PC-3 (cell line): ENCODE measurements at regions not wholly inside any gene's neighbourhood (a gene's known extent, or its start where the extent isn't known, plus 50 kb on each side); places are given as distances from the start of the nearest gene placed in this dataset.
A peak's percentile ranks its signal among the peaks of the same experiment; 100 is the strongest.

Experiments
- ATAC-seq: fragments of 200-7000 bp; cut with Tn5 transposase; 2 replicates; pipeline ENCODE4 v1.9.1; 2020; ENCODE audit warnings: mild to moderate bottlenecking, moderate library complexity
- BruUV-seq: library from RNA; stranded (reverse); fragments of 400-500 nt; replicated peaks from 2 replicates; lab custom pipeline; 2021; lab: Mats Ljungman, UMichigan
- CTCF ChIA-PET: fragments of 300-600 bp; sonication (Branson Sonifier 250); formaldehyde crosslinking; loops from one replicate; lab custom pipeline; 2022; ENCODE audit warnings: antibody characterized with exemption; lab: Charles Lee
- POLR2A ChIA-PET: fragments of 300-600 bp; sonication (Branson Sonifier 250); formaldehyde crosslinking; loops from one replicate; lab custom pipeline; 2022; ENCODE audit warnings: antibody characterized with exemption; ENCODE audit not compliant: unreplicated experiment; lab: Charles Lee
- DNase-seq: peaks from one replicate; pipeline ENCODE4 v3.0.0-alpha.2; 2015
- H2AFZ ChIP-seq: fragments of 300-600 bp; sonication (generic); 2 replicates; pipeline ENCODE4 v1.6.0; 2016; ENCODE audit warnings: antibody characterized with exemption, low read length
- H3F3A ChIP-seq: fragments of 300-600 bp; sonication (generic); one replicate; pipeline ENCODE4 v1.6.0; 2017; ENCODE audit warnings: antibody characterized with exemption, low read length, control low read depth, mild to moderate bottlenecking; ENCODE audit not compliant: unreplicated experiment
- H3K27ac ChIP-seq: fragments of 300-600 bp; sonication (generic); 2 replicates; pipeline ENCODE4 v1.5.1; 2016; ENCODE audit warnings: mild to moderate bottlenecking, low read length
- H3K27me3 ChIP-seq: fragments of 300-600 bp; sonication (generic); 2 replicates; pipeline ENCODE4 v1.6.1; 2016; ENCODE audit warnings: low read length, mixed read lengths
- H3K36me3 ChIP-seq: fragments of 300-600 bp; sonication (generic); 2 replicates; pipeline ENCODE4 v1.6.1; 2016; ENCODE audit warnings: low read depth, mixed run types, low read length, mixed read lengths
- H3K4me1 ChIP-seq: fragments of 300-600 bp; sonication (generic); 2 replicates; pipeline ENCODE4 v1.5.1; 2016; ENCODE audit warnings: low read length; ENCODE audit not compliant: insufficient read depth
- H3K4me2 ChIP-seq: fragments of 300-600 bp; sonication (generic); 2 replicates; pipeline ENCODE4 v1.6.0; 2016; ENCODE audit warnings: low read length
- H3K4me3 ChIP-seq: fragments of 300-600 bp; sonication (generic); 2 replicates; pipeline ENCODE4 v1.5.1; 2016; ENCODE audit warnings: mild to moderate bottlenecking, low read length, mixed read lengths
- H3K79me2 ChIP-seq: fragments of 300-600 bp; sonication (generic); 2 replicates; pipeline ENCODE4 v1.6.1; 2017; ENCODE audit warnings: low read length, mixed read lengths
- H3K9ac ChIP-seq: fragments of 300-600 bp; sonication (generic); 2 replicates; pipeline ENCODE4 v1.6.0; 2016; ENCODE audit warnings: mild to moderate bottlenecking, low read length
- H3K9me2 ChIP-seq: fragments of 300-600 bp; sonication (generic); replicated peaks from 2 replicates; pipeline ENCODE4 v1.6.1; 2016; ENCODE audit warnings: mixed run types, low read length, mixed read lengths
- H3K9me3 ChIP-seq: fragments of 300-600 bp; sonication (generic); 2 replicates; pipeline ENCODE4 v1.6.1; 2016; ENCODE audit warnings: low read length, mixed read lengths
- H4K20me1 ChIP-seq: fragments of 300-600 bp; sonication (generic); 2 replicates; pipeline ENCODE4 v1.6.1; 2016; ENCODE audit warnings: low read length, mixed read lengths
- EZH2 ChIP-seq: fragments of 300-600 bp; sonication (generic); IDR thresholded peaks from one replicate; pipeline ENCODE4 v1.6.1; 2017; ENCODE audit warnings: antibody characterized with exemption, mild to moderate bottlenecking, low read length; ENCODE audit not compliant: unreplicated experiment
- EZH2phosphoT487 ChIP-seq: fragments of 300-600 bp; sonication (generic); IDR thresholded peaks from 2 replicates; pipeline ENCODE4 v1.6.1; 2018; ENCODE audit warnings: mild to moderate bottlenecking, antibody characterized with exemption, low read length, borderline replicate concordance
- intact Hi-C: fragments of 100-400 bp; cut with micrococcal nuclease; formaldehyde crosslinking; loops from 2 replicates; pipeline ENCODE4 v1.9.0; 2023
- TF ChIP-seq, protein P1 (sequence below): fragments of 300-600 bp; sonication (generic); conservative IDR thresholded peaks from 2 replicates; pipeline ENCODE4 v1.5.1; 2017; ENCODE audit warnings: antibody characterized with exemption, low read depth, mild to moderate bottlenecking, low read length

DNA sequence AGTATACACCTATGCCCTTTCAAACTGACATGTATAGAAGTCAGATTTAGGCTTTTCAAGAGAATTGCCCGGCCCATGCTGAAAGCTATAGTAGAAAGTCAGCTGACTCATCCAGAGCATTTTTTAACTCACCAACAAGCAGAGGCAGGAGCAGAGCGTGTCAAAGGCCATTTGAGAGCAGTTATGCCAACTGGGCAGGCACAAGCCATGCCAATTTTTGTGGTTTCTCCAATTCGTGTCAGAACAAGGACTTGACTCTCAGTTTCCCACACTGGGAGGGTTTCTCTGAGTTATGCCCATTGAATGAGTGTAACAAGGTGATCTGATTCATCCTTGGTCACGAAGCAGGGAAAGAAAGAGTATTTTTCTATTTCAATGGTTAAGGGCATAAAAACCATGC lies 403.3 kb upstream of the THBS1 start:
- Histone ChIP-seq H2AFZ (no peak overlapping the region), H3K79me2 (no peaks in the 10 kb centered on the region), H4K20me1 (no peaks in the 10 kb centered on the region), H3F3A (no peaks in the 10 kb centered on the region), H3K9ac (peak overlapping the region; percentile 59), H3K4me3 (no peak overlapping the region), H3K36me3 (no peaks in the 10 kb centered on the region), H3K27ac (peak overlapping the region; percentile 92), H3K4me2 (peak overlapping the region; percentile 10; the same call in 1 of the 2 replicates), H3K9me3 (no peaks in the 10 kb centered on the region), H3K4me1 (peaks cover 53% of the 10 kb centered on the region), H3K27me3 (no peaks in the 10 kb centered on the region), H3K9me2 (no peaks in the 10 kb centered on the region)
- no TSS peak for BruUV-seq
- peak; percentile 86 for DNase-seq
- ATAC-seq, result no peak
- CTCF ChIA-PET, result no interaction called here
- POLR2A ChIA-PET, result no interaction called here
- intact Hi-C loops, result no loop called here
- TF ChIP-seq, protein P1, sequence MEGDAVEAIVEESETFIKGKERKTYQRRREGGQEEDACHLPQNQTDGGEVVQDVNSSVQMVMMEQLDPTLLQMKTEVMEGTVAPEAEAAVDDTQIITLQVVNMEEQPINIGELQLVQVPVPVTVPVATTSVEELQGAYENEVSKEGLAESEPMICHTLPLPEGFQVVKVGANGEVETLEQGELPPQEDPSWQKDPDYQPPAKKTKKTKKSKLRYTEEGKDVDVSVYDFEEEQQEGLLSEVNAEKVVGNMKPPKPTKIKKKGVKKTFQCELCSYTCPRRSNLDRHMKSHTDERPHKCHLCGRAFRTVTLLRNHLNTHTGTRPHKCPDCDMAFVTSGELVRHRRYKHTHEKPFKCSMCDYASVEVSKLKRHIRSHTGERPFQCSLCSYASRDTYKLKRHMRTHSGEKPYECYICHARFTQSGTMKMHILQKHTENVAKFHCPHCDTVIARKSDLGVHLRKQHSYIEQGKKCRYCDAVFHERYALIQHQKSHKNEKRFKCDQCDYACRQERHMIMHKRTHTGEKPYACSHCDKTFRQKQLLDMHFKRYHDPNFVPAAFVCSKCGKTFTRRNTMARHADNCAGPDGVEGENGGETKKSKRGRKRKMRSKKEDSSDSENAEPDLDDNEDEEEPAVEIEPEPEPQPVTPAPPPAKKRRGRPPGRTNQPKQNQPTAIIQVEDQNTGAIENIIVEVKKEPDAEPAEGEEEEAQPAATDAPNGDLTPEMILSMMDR, result no peak
- TF ChIP-seq EZH2phosphoT487 (no peak), EZH2 (no peak)

DNA sequence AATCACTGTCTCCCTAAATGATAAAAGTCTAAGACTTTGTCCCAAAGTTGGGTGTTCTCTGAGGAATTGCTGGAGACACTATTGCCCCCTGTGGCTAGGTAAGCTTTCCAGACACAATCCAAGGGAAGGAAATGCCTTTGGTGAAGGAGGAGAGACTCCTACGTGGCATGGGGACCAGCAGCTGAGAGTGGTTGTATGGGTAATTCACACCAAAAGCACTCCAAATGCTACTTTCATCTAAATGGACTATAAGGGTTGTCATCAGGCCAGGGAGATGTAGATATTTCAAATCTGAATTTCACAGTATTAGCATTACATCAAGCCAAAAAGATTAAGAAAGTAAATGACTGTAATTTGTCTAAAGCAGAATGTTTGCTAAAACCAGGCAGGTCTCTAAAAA lies 400.8 kb upstream of the THBS1 start:
- TF ChIP-seq, protein P1, result no peak
- TF ChIP-seq EZH2phosphoT487, result no peak
- TF ChIP-seq EZH2, result no peak
- ChIA-PET POLR2A (no interaction called here), CTCF (interaction anchor here (0.6 kb wide), 1 partner anchor 401 kb away, joined by 3 read pairs; the partner anchor contains the start of gene THBS1)
- no peak overlapping the region for H3K27ac ChIP-seq
- H3K79me2 ChIP-seq, result no peaks in the 10 kb centered on the region
- no peaks in the 10 kb centered on the region for H3K27me3 ChIP-seq
- H3K9me2 ChIP-seq, result no peaks in the 10 kb centered on the region
- BruUV-seq, result no TSS peak
- no peak overlapping the region for H3K4me3 ChIP-seq
- H2AFZ ChIP-seq, result no peak overlapping the region
- H3K36me3 ChIP-seq, result no peaks in the 10 kb centered on the region
- no peak overlapping the region for H3K9ac ChIP-seq
- no peaks in the 10 kb centered on the region for H4K20me1 ChIP-seq
- peaks cover 64% of the 10 kb centered on the region for H3K4me1 ChIP-seq
- DNase-seq, result no peak
- H3K4me2 ChIP-seq, result no peak overlapping the region
- no peaks in the 10 kb centered on the region for H3K9me3 ChIP-seq
- H3F3A ChIP-seq, result peaks cover under 1% of the 10 kb centered on the region
- no peak for ATAC-seq
- intact Hi-C loops, result no loop called here

- ChIA-PET POLR2A (no interaction called here), CTCF (no interaction called here)
- H3K4me2 ChIP-seq, result no peak overlapping the region
- peaks cover 5% of the 10 kb centered on the region for H3F3A ChIP-seq
- peaks cover 69% of the 10 kb centered on the region for H3K4me1 ChIP-seq
- TF ChIP-seq, protein P1, result no peak
- TF ChIP-seq EZH2phosphoT487 (no peak), EZH2 (no peak)
- H3K4me3 ChIP-seq, result no peak overlapping the region
- H4K20me1 ChIP-seq, result no peaks in the 10 kb centered on the region
- no peaks in the 10 kb centered on the region for H3K9me3 ChIP-seq
- no peak overlapping the region for H2AFZ ChIP-seq
- H3K79me2 ChIP-seq, result no peaks in the 10 kb centered on the region
- no TSS peak for BruUV-seq
- H3K36me3 ChIP-seq, result no peaks in the 10 kb centered on the region
- intact Hi-C loops, result no loop called here
- H3K27me3 ChIP-seq, result no peaks in the 10 kb centered on the region
- no peak overlapping the region for H3K9ac ChIP-seq
- no peak for ATAC-seq
- H3K9me2 ChIP-seq, result no peaks in the 10 kb centered on the region
- no peak for DNase-seq
- peak overlapping the region; percentile 66; the same call in 1 of the 2 replicates for H3K27ac ChIP-seq
These were observed 400.4 kb upstream of the THBS1 start for GRCh38 chr15:39180483-39180933.
